ENCODE measurements at regions not wholly inside any gene's neighbourhood (a gene's known extent, or its start where the extent isn't known, plus 50 kb on each side); places are given as distances from the start of the nearest gene placed in this dataset.

DNA sequence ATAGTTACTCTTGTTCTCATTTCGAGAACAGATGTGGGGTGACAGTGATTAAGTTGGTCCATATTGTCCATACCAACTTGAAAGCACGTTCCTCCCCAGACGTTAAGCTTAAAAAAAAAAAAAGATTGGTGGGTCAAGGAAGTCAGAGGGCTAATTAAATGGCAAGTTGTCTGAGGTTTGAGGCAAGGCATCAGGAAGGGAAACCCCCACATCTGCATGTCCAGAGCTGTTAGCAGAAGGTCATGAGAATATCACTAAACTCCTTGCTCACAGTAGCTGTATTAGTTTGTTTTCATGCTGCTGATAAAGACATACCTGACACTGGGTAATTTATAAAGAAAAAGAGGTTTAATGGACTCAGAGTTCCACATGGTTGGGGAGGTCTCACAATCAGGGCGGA is 415.6 kb upstream of the FZD8 start:
- H3K27me3 ChIP-seq = no peaks in the 10 kb centered on the region
- H3K27ac ChIP-seq = no peak overlapping the region
- no peaks in the 10 kb centered on the region for H3K4me1 ChIP-seq
- no peak overlapping the region for H3K4me3 ChIP-seq
- ATAC-seq (no peak), DNase-seq (no peak)
- H3K36me3 ChIP-seq = no peaks in the 10 kb centered on the region
- peaks cover 0 to 7% (median 0%) of the 10 kb centered on the region in 12 donors for H3K9me3 ChIP-seq
- no peak for TF ChIP-seq POLR2A (IDR thresholded peaks at IDR 0.05)
- TF ChIP-seq, protein P1, sequence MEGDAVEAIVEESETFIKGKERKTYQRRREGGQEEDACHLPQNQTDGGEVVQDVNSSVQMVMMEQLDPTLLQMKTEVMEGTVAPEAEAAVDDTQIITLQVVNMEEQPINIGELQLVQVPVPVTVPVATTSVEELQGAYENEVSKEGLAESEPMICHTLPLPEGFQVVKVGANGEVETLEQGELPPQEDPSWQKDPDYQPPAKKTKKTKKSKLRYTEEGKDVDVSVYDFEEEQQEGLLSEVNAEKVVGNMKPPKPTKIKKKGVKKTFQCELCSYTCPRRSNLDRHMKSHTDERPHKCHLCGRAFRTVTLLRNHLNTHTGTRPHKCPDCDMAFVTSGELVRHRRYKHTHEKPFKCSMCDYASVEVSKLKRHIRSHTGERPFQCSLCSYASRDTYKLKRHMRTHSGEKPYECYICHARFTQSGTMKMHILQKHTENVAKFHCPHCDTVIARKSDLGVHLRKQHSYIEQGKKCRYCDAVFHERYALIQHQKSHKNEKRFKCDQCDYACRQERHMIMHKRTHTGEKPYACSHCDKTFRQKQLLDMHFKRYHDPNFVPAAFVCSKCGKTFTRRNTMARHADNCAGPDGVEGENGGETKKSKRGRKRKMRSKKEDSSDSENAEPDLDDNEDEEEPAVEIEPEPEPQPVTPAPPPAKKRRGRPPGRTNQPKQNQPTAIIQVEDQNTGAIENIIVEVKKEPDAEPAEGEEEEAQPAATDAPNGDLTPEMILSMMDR (IDR thresholded peaks at IDR 0.05) = no peak
- 85 to 93% (median 89%) methylated on average over 4 of the region's 4 CpGs for WGBS, 4 donors
- intact Hi-C loops (cut with DNase I) = no loop called here

GRCh38 chr10:36057180-36057579 is 415.1 kb upstream of the FZD8 start:
- TF ChIP-seq, protein P1 (IDR thresholded peaks at IDR 0.05) = no peak
- TF ChIP-seq POLR2A (IDR thresholded peaks at IDR 0.05) = no peak
- no peaks in the 10 kb centered on the region for H3K27me3 ChIP-seq
- H3K4me3 ChIP-seq = no peak overlapping the region
- intact Hi-C loops (cut with DNase I) = no loop called here
- no peaks in the 10 kb centered on the region for H3K36me3 ChIP-seq
- no peak overlapping the region for H3K27ac ChIP-seq
- H3K4me1 ChIP-seq = no peaks in the 10 kb centered on the region
- DNase-seq = no peak
- ATAC-seq = no peak
- 85 to 89% (median 86%) methylated on average over 4 of the region's 4 CpGs for WGBS, 4 donors
- H3K9me3 ChIP-seq = peaks cover 0 to 7% (median 0%) of the 10 kb centered on the region in 12 donors

- peaks cover 0 to 7% (median 0%) of the 10 kb centered on the region in 12 donors for H3K9me3 ChIP-seq
- H3K36me3 ChIP-seq = no peaks in the 10 kb centered on the region
- DNase-seq (no peak), ATAC-seq (no peak)
- H3K4me3 ChIP-seq = no peak overlapping the region
- 95 to 98% (median 96%) methylated on average over 4 of the region's 4 CpGs for whole genome bisulfite sequencing, 4 donors
- TF ChIP-seq, protein P1 (IDR thresholded peaks at IDR 0.05) = no peak
- TF ChIP-seq POLR2A (IDR thresholded peaks at IDR 0.05) = no peak
- no peaks in the 10 kb centered on the region for H3K27me3 ChIP-seq
- intact Hi-C loops (cut with DNase I) = no loop called here
- peaks cover 0 to 8% (median 0%) of the 10 kb centered on the region in 12 donors for H3K4me1 ChIP-seq
- H3K27ac ChIP-seq = no peak overlapping the region
Observed at GRCh38 chr10:36053775-36054174, 411.7 kb upstream of the FZD8 start.

GRCh38 chr10:36053271-36053670 is 411.2 kb upstream of the FZD8 start:
- WGBS, 4 donors = 92 to 97% (median 95%) methylated on average over 7 of the region's 7 CpGs
- Histone ChIP-seq H3K36me3 (no peaks in the 10 kb centered on the region), H3K9me3 (peaks cover 0 to 7% (median 0%) of the 10 kb centered on the region in 12 donors), H3K4me3 (no peak overlapping the region), H3K27me3 (no peaks in the 10 kb centered on the region), H3K27ac (no peak overlapping the region), H3K4me1 (peaks cover 0 to 8% (median 0%) of the 10 kb centered on the region in 12 donors)
- ATAC-seq (no peak), DNase-seq (no peak)
- intact Hi-C loops (cut with DNase I) = no loop called here
- TF ChIP-seq, protein P1 (IDR thresholded peaks at IDR 0.05) = no peak
- no peak for TF ChIP-seq POLR2A (IDR thresholded peaks at IDR 0.05)
